Peyer's patch (tissue), 4 donors: ENCODE measurements at regions not wholly inside any gene's neighbourhood (a gene's known extent, or its start where the extent isn't known, plus 50 kb on each side); places are given as distances from the start of the nearest gene placed in this dataset.

ENCODE experiments used
- POLR2A ChIP-seq, 2 donors: fragments of 450-650 bp; IDR thresholded peaks; one replicate each; pipeline ENCODE4 v1.5.1; 2017; ENCODE audit warnings: antibody characterized with exemption in 2 of 2, mild to moderate bottlenecking in 2 of 2, moderate library complexity in 2 of 2
- TF ChIP-seq, protein P1 (sequence below), 6 experiments: fragments of 450-650 bp in 4 of 6; fragments of 200-600 bp in 2 of 6; sonication (generic) in 1 of 6; IDR thresholded peaks; one replicate each; pipeline ENCODE4 v1.5.1; 2017 to 2019; ENCODE audit warnings: antibody characterized with exemption in 6 of 6, mild to moderate bottlenecking in 3 of 6, moderate library complexity in 1 of 6

DNA sequence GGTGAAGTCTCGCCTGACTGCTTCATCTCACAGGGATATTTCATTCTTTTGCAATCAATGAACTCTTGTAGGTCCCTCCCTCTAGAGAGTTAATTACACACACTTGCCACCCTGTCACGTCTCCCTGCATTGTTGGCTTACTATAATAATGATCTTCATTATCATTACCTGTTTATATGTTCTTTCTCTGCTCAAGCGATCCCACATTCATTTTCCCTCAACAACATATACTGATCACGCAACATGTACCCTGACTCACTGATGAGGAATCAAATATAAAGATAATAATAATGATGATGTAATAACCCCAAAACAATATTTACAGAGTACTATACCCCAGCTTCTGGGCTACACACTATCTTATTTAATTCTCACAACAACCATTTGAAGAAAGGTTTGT, 88.5 kb downstream of the FEM1C start:
- TF ChIP-seq, protein P1, sequence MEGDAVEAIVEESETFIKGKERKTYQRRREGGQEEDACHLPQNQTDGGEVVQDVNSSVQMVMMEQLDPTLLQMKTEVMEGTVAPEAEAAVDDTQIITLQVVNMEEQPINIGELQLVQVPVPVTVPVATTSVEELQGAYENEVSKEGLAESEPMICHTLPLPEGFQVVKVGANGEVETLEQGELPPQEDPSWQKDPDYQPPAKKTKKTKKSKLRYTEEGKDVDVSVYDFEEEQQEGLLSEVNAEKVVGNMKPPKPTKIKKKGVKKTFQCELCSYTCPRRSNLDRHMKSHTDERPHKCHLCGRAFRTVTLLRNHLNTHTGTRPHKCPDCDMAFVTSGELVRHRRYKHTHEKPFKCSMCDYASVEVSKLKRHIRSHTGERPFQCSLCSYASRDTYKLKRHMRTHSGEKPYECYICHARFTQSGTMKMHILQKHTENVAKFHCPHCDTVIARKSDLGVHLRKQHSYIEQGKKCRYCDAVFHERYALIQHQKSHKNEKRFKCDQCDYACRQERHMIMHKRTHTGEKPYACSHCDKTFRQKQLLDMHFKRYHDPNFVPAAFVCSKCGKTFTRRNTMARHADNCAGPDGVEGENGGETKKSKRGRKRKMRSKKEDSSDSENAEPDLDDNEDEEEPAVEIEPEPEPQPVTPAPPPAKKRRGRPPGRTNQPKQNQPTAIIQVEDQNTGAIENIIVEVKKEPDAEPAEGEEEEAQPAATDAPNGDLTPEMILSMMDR (IDR thresholded peaks at IDR 0.05): no peak
- no peak for TF ChIP-seq POLR2A (IDR thresholded peaks at IDR 0.05)
